ENCODE measurements at regions not wholly inside any gene's neighbourhood (a gene's known extent, or its start where the extent isn't known, plus 50 kb on each side); places are given as distances from the start of the nearest gene placed in this dataset.

GRCh38 chr5:87733897-87734296 is 321.2 kb upstream of the CCNH start:
- no peaks in the 10 kb centered on the region for H3K4me1 ChIP-seq (ENCODE audit: insufficient read depth, low read length, poor library complexity, severe bottlenecking)
- TF ChIP-seq CTCF (conservative IDR thresholded peaks at IDR 0.05; ENCODE audit: low read depth, low read length) (no peak), EZH2 (IDR thresholded peaks at IDR 0.05; ENCODE audit: borderline replicate concordance, low read depth, low read length, poor library complexity, severe bottlenecking) (no peak)
- ChIA-PET CTCF (no interaction called here), POLR2A (ENCODE audit: low non-redundant PET) (no interaction called here)
- H3K36me3 ChIP-seq (ENCODE audit: insufficient read depth, low read length, poor library complexity, severe bottlenecking): no peaks in the 10 kb centered on the region
- no peak overlapping the region for H3K4me3 ChIP-seq (ENCODE audit: low read depth, low read length, poor library complexity, severe bottlenecking)
- no peaks in the 10 kb centered on the region for H3K27me3 ChIP-seq (replicated peaks; ENCODE audit: insufficient read depth, low read depth, low read length, poor library complexity)
- no TSS peak for BruUV-seq (replicated peaks)
- no peak overlapping the region for H3K27ac ChIP-seq (ENCODE audit: low read depth, low read length, poor library complexity, severe bottlenecking)
- no peak for DNase-seq (ENCODE audit: low spot score)
- intact Hi-C loops (cut with micrococcal nuclease; ENCODE audit: unreplicated experiment): no loop called here
- H3K9me3 ChIP-seq (ENCODE audit: low read depth, low read length, poor library complexity, severe bottlenecking): no peaks in the 10 kb centered on the region

- BruUV-seq (replicated peaks): no TSS peak
- Histone ChIP-seq H3K27ac (ENCODE audit: low read depth, low read length, poor library complexity, severe bottlenecking) (no peak overlapping the region), H3K4me3 (ENCODE audit: low read depth, low read length, poor library complexity, severe bottlenecking) (no peak overlapping the region), H3K9me3 (ENCODE audit: low read depth, low read length, poor library complexity, severe bottlenecking) (no peaks in the 10 kb centered on the region), H3K36me3 (ENCODE audit: insufficient read depth, low read length, poor library complexity, severe bottlenecking) (no peaks in the 10 kb centered on the region), H3K4me1 (ENCODE audit: insufficient read depth, low read length, poor library complexity, severe bottlenecking) (no peaks in the 10 kb centered on the region), H3K27me3 (replicated peaks; ENCODE audit: insufficient read depth, low read depth, low read length, poor library complexity) (no peaks in the 10 kb centered on the region)
- POLR2A ChIA-PET (ENCODE audit: low non-redundant PET): no interaction called here
- TF ChIP-seq EZH2 (IDR thresholded peaks at IDR 0.05; ENCODE audit: borderline replicate concordance, low read depth, low read length, poor library complexity, severe bottlenecking): no peak
- no peak for TF ChIP-seq CTCF (conservative IDR thresholded peaks at IDR 0.05; ENCODE audit: low read depth, low read length)
- no peak for DNase-seq (ENCODE audit: low spot score)
- intact Hi-C loops (cut with micrococcal nuclease; ENCODE audit: unreplicated experiment): no loop called here
- CTCF ChIA-PET: no interaction called here
Measured at GRCh38 chr5:87732875-87733768, 320.4 kb upstream of the CCNH start.

- ChIA-PET POLR2A (ENCODE audit: low non-redundant PET) (no interaction called here), CTCF (no interaction called here)
- Histone ChIP-seq H3K27ac (ENCODE audit: low read depth, low read length, poor library complexity, severe bottlenecking) (no peak overlapping the region), H3K9me3 (ENCODE audit: low read depth, low read length, poor library complexity, severe bottlenecking) (no peaks in the 10 kb centered on the region), H3K27me3 (replicated peaks; ENCODE audit: insufficient read depth, low read depth, low read length, poor library complexity) (no peaks in the 10 kb centered on the region), H3K36me3 (ENCODE audit: insufficient read depth, low read length, poor library complexity, severe bottlenecking) (no peaks in the 10 kb centered on the region), H3K4me1 (ENCODE audit: insufficient read depth, low read length, poor library complexity, severe bottlenecking) (no peaks in the 10 kb centered on the region), H3K4me3 (ENCODE audit: low read depth, low read length, poor library complexity, severe bottlenecking) (no peak overlapping the region)
- no TSS peak for BruUV-seq (replicated peaks)
- DNase-seq (ENCODE audit: low spot score): no peak
- intact Hi-C loops (cut with micrococcal nuclease; ENCODE audit: unreplicated experiment): no loop called here
- TF ChIP-seq CTCF (conservative IDR thresholded peaks at IDR 0.05; ENCODE audit: low read depth, low read length) (no peak), EZH2 (IDR thresholded peaks at IDR 0.05; ENCODE audit: borderline replicate concordance, low read depth, low read length, poor library complexity, severe bottlenecking) (no peak)
Measured at GRCh38 chr5:87729781-87730180, 317.1 kb upstream of the CCNH start.

Measured in A673 (cell line).